Large intestine (tissue), 3 donors: ENCODE measurements at regions not wholly inside any gene's neighbourhood (a gene's known extent, or its start where the extent isn't known, plus 50 kb on each side); places are given as distances from the start of the nearest gene placed in this dataset.

ENCODE experiments used
- DNase-seq, 2 donors: peaks; one replicate each; pipeline versions ENCODE4 v3.0.0 to v3.0.0-alpha.2; 2013
- H3K27ac ChIP-seq: one replicate; pipeline ENCODE4 v1.5.1; 2013; ENCODE audit warnings: low read length
- H3K27me3 ChIP-seq: 2 replicates; pipeline ENCODE4 v1.6.1; 2013; ENCODE audit warnings: low read length; ENCODE audit not compliant: control insufficient read depth, insufficient read depth
- H3K36me3 ChIP-seq: 2 replicates; pipeline ENCODE4 v1.6.1; 2013; ENCODE audit warnings: low read length; ENCODE audit not compliant: control insufficient read depth, insufficient read depth
- H3K4me1 ChIP-seq: one replicate; pipeline ENCODE4 v1.6.1; 2013; ENCODE audit warnings: low read length; ENCODE audit not compliant: control insufficient read depth, insufficient read depth
- H3K4me3 ChIP-seq: one replicate; pipeline ENCODE4 v1.5.1; 2013; ENCODE audit warnings: low read length
- H3K9me3 ChIP-seq: one replicate; pipeline ENCODE4 v1.6.1; 2013; ENCODE audit warnings: mild to moderate bottlenecking, low read depth, low read length, moderate library complexity; ENCODE audit not compliant: control insufficient read depth
- WGBS: methylation state at CpG from one replicate; pipeline ENCODE4 v1.1.5; 2013; ENCODE audit warnings: low lambda C conversion rate; ENCODE audit not compliant: insufficient coverage; 5-methylcytosine and 5-hydroxymethylcytosine counted together

- Histone ChIP-seq H3K4me3 (no peak overlapping the region), H3K27ac (no peak overlapping the region), H3K9me3 (no peaks in the 10 kb centered on the region), H3K36me3 (no peaks in the 10 kb centered on the region), H3K27me3 (no peaks in the 10 kb centered on the region), H3K4me1 (no peaks in the 10 kb centered on the region)
- WGBS, result no CpG with 5 or more reads among the region's 12 CpGs
- no peak for DNase-seq
These were observed 746.4 kb downstream of the BRD1 start for GRCh38 chr22:49081261-49081666.

DNA sequence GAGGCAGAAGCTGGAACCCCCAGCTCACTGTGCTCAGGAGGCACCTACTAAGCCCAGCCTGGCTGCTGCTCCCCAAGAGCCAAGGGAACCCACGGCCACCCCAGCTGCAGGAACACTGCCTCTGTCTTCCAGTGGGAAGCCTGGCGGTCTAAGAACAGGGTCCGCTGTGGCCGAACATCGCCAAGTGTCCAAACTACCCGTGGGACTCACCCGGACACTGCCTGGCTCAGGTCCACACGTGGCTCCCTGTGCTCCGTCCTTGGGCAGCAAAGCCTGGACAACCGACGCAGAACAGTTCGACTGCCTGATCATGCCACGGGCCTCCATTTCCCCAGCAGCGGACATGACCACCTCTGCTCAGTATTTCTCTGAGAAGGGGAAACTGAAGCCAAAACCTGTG is 747.0 kb downstream of the BRD1 start:
- no peaks in the 10 kb centered on the region for H3K9me3 ChIP-seq
- no CpG with 5 or more reads among the region's 14 CpGs for WGBS
- H3K27ac ChIP-seq, result no peak overlapping the region
- H3K27me3 ChIP-seq, result no peaks in the 10 kb centered on the region
- H3K36me3 ChIP-seq, result no peaks in the 10 kb centered on the region
- no peaks in the 10 kb centered on the region for H3K4me1 ChIP-seq
- DNase-seq, result no peak
- no peak overlapping the region for H3K4me3 ChIP-seq

GRCh38 chr22:49079743-49080500 is 747.8 kb downstream of the BRD1 start:
- Histone ChIP-seq H3K27ac (no peak overlapping the region), H3K4me3 (no peak overlapping the region), H3K4me1 (no peaks in the 10 kb centered on the region), H3K9me3 (no peaks in the 10 kb centered on the region), H3K27me3 (no peaks in the 10 kb centered on the region), H3K36me3 (no peaks in the 10 kb centered on the region)
- no CpG with 5 or more reads among the region's 15 CpGs for WGBS
- no peak for DNase-seq

DNA sequence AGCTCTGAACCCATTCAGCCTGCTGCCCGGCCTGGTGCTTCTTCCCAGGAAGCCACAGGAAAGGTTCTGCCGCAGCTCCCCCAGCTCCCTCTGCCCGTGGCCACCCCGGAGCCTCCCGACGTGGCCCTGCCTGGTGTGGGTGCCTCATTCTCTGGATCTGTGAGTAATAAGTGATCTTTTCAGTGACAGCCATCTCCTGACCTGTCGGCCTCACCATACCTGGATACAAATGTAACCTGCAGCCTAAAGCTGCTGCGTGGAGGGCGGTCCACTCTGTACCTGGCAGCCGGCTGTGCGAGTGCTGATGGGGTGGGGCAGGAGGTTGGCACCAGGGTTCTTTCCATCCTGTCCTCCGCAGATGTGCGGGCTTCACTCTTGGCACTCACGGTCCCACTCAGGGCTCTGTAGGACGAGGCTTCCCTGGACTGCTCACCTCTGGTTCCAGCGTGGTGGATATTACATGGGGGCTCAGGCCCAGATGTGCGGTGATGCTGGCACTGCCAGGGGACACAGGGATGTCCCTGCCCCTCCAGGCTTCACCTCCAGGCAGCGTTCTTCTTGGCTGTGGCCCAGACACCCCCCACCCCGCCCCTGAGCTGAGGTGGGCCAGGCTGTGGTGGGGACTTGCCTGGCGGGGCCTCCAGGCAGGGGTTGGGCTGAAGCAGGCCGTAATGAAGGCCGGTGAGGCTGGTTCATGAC is 748.5 kb downstream of the BRD1 start:
- no peaks in the 10 kb centered on the region for H3K36me3 ChIP-seq
- H3K9me3 ChIP-seq, result no peaks in the 10 kb centered on the region
- whole genome bisulfite sequencing, result no CpG with 5 or more reads among the region's 22 CpGs
- no peaks in the 10 kb centered on the region for H3K27me3 ChIP-seq
- H3K4me3 ChIP-seq, result no peak overlapping the region
- no peaks in the 10 kb centered on the region for H3K4me1 ChIP-seq
- DNase-seq, result no peak
- H3K27ac ChIP-seq, result no peak overlapping the region

- Histone ChIP-seq H3K27me3 (no peaks in the 10 kb centered on the region), H3K27ac (no peak overlapping the region), H3K4me3 (no peak overlapping the region), H3K36me3 (no peaks in the 10 kb centered on the region), H3K9me3 (no peaks in the 10 kb centered on the region), H3K4me1 (no peaks in the 10 kb centered on the region)
- no peak for DNase-seq
- WGBS, result no CpG with 5 or more reads among the region's 26 CpGs
These were observed 749.5 kb downstream of the BRD1 start for GRCh38 chr22:49078076-49078710.

DNA sequence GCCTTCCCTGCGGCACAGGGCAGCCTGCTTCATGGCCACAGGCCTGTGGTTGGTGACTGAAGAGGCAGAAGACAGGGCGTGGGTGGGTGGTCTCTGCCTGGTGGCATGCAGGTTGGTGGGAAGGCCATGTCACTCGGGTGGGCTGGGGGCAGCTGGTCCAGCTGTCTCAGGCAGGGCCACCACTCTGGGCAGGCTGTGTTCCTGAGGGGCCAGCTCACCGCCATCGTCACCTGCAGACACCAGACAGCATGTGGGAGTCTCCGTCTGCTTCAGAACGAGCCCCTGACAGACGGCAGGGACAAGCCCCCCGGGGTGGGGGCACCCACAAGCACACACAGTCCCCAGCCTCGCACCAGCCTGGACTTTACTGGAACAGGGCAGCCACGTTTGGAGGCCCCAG is 750.1 kb downstream of the BRD1 start:
- no peak for DNase-seq
- Histone ChIP-seq H3K4me3 (no peak overlapping the region), H3K36me3 (no peaks in the 10 kb centered on the region), H3K4me1 (no peaks in the 10 kb centered on the region), H3K27ac (no peak overlapping the region), H3K27me3 (no peaks in the 10 kb centered on the region), H3K9me3 (no peaks in the 10 kb centered on the region)
- no CpG with 5 or more reads among the region's 11 CpGs for WGBS

DNA sequence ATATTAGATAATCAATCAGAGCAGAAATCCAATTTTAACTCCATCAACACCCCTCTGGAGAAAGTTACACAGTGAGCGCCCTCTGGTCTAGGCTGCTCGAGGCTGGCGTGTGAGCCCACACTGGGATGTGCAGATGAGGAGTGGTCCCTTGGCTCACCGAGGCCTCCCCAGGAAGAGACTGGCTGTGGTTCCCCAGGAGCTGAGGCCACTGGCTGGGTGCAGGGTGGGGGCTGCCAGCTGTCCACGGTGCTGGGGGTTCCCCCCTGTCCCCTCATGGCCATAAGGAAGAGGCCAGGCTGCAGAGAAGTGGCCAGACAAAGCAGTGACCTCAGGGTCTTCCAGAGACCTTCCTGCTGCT is 750.7 kb downstream of the BRD1 start:
- WGBS, result no CpG with 5 or more reads among the region's 5 CpGs
- no peak overlapping the region for H3K27ac ChIP-seq
- H3K9me3 ChIP-seq, result no peaks in the 10 kb centered on the region
- H3K27me3 ChIP-seq, result no peaks in the 10 kb centered on the region
- H3K36me3 ChIP-seq, result no peaks in the 10 kb centered on the region
- DNase-seq, result no peak
- no peak overlapping the region for H3K4me3 ChIP-seq
- no peaks in the 10 kb centered on the region for H3K4me1 ChIP-seq

DNA sequence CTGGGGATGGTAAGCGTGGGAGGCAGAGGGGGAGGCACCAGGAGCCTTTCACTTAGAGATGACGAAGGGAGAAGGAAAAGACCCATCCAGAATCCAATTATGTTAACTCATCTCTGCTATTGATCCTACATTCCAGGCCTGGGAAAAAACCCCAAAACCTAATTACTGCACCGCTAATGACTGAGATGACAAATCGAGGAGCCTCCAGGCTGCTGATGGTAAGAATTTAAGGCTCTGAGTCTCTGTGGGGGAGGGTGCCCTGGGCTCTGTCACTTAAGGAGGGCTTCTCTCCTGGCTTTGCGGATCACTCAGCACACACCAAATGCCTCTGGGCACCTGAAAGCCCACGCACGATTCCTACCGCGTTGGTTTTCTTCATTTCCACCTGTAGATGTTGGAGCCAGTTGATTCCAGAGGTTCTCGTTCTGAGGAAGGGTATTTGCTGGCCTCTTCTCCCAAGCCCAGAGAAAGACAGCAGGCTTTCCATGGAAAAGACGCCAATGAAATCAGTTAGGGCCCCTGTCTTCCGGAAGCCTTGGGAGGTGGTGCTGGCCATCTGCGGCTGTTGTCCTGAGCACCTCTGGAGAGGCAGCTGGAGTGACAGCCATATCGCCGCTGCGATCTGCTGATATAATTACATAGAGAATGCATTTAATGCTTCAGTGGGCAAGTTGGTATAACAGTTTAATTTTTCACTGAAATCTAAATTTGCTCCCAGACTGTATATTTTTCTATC is 751.2 kb downstream of the BRD1 start:
- Histone ChIP-seq H3K4me3 (no peak overlapping the region), H3K36me3 (no peaks in the 10 kb centered on the region), H3K27ac (no peak overlapping the region), H3K9me3 (no peaks in the 10 kb centered on the region), H3K27me3 (no peaks in the 10 kb centered on the region), H3K4me1 (no peaks in the 10 kb centered on the region)
- 90% methylated on average over 6 of the region's 16 CpGs for WGBS
- no peak for DNase-seq

- Histone ChIP-seq H3K27me3 (no peaks in the 10 kb centered on the region), H3K4me3 (no peak overlapping the region), H3K4me1 (no peaks in the 10 kb centered on the region), H3K27ac (no peak overlapping the region), H3K36me3 (no peaks in the 10 kb centered on the region), H3K9me3 (no peaks in the 10 kb centered on the region)
- DNase-seq, result no peak
- WGBS, result no CpG with 5 or more reads among the region's 5 CpGs
These were observed 752.5 kb downstream of the BRD1 start for GRCh38 chr22:49075150-49075549.

DNA sequence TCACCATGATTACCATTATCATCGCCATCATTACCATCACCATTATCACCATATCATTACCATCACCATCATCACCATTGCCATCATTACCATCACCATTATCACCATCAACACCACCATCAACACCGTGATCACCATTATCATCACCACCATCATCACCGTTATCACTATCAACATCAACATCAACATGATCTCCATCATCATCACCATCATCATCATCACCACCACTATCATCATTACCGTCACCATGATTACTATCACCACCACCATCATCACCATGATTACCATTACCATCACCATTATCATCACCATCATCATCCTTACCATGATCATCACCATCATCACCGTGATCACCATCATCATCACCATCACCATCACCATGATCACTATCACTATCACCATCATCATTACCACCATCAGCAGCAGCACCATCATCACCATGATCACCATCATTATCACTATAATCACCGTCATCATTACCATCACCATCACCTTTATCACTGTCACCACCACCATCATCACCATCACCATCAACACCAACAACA is 753.7 kb downstream of the BRD1 start:
- Histone ChIP-seq H3K27me3 (no peaks in the 10 kb centered on the region), H3K4me1 (no peaks in the 10 kb centered on the region), H3K9me3 (no peaks in the 10 kb centered on the region), H3K27ac (no peak overlapping the region), H3K4me3 (no peak overlapping the region), H3K36me3 (no peaks in the 10 kb centered on the region)
- no peak for DNase-seq
- WGBS, result 94% methylated on average over 6 of the region's 6 CpGs
